ENCODE measurements at regions not wholly inside any gene's neighbourhood (a gene's known extent, or its start where the extent isn't known, plus 50 kb on each side); places are given as distances from the start of the nearest gene placed in this dataset.
"Not testable (repeated sequence)": the region's sequence is repeated elsewhere in the genome, so short reads cannot be mapped to it uniquely, and the experiment has no call there.

- no peak for DNase-seq (ENCODE audit: low read depth)
- H3K4me3 ChIP-seq (ENCODE audit: low read depth, low read length) = no peak overlapping the region
- no peak for TF ChIP-seq CTCF (IDR thresholded peaks at IDR 0.05; ENCODE audit: control insufficient read depth, extremely low read depth, insufficient read depth)
These were observed 1005.7 kb downstream of the HACE1 start for GRCh38 chr6:103854059-103854458.

- TF ChIP-seq CTCF (IDR thresholded peaks at IDR 0.05; ENCODE audit: control insufficient read depth, extremely low read depth, insufficient read depth) = no peak
- no peak overlapping the region for H3K4me3 ChIP-seq (ENCODE audit: low read depth, low read length)
- DNase-seq (ENCODE audit: low read depth) = no peak
These were observed 1021.3 kb downstream of the HACE1 start for GRCh38 chr6:103838457-103838856.

GRCh38 chr6:103826209-103826608 lies 1033.5 kb downstream of the HACE1 start:
- TF ChIP-seq CTCF (IDR thresholded peaks at IDR 0.05; ENCODE audit: control insufficient read depth, extremely low read depth, insufficient read depth) = no peak
- no peak for DNase-seq (ENCODE audit: low read depth)
- H3K4me3 ChIP-seq (ENCODE audit: low read depth, low read length) = no peak overlapping the region

- no peak overlapping the region for H3K4me3 ChIP-seq (ENCODE audit: low read depth, low read length)
- DNase-seq (ENCODE audit: low read depth) = no peak
- TF ChIP-seq CTCF (IDR thresholded peaks at IDR 0.05; ENCODE audit: control insufficient read depth, extremely low read depth, insufficient read depth) = no peak
These were observed 1039.6 kb downstream of the HACE1 start for GRCh38 chr6:103820148-103820547.

GRCh38 chr6:103819509-103819908 lies 1040.2 kb downstream of the HACE1 start:
- no peak for TF ChIP-seq CTCF (IDR thresholded peaks at IDR 0.05; ENCODE audit: control insufficient read depth, extremely low read depth, insufficient read depth)
- DNase-seq (ENCODE audit: low read depth) = no peak
- no peak overlapping the region for H3K4me3 ChIP-seq (ENCODE audit: low read depth, low read length)

GRCh38 chr6:103812970-103813369 lies 1046.7 kb downstream of the HACE1 start:
- TF ChIP-seq CTCF (IDR thresholded peaks at IDR 0.05; ENCODE audit: control insufficient read depth, extremely low read depth, insufficient read depth) = no peak
- H3K4me3 ChIP-seq (ENCODE audit: low read depth, low read length) = no peak overlapping the region
- DNase-seq (ENCODE audit: low read depth) = no peak

GRCh38 chr6:103801901-103802479 lies 1057.7 kb downstream of the HACE1 start:
- not testable (repeated sequence) for DNase-seq (ENCODE audit: low read depth)

More at GRCh38 chr6:103801901-103802479, 1057.7 kb downstream of the HACE1 start:
- not testable (repeated sequence) for H3K4me3 ChIP-seq (ENCODE audit: low read depth, low read length)

Data from LNCaP clone FGC (cell line).